ENCODE measurements at regions not wholly inside any gene's neighbourhood (a gene's known extent, or its start where the extent isn't known, plus 50 kb on each side); places are given as distances from the start of the nearest gene placed in this dataset.

GRCh38 chr2:81835321-81836000, 1530.9 kb upstream of the LRRTM1 start:
- no peaks in the 10 kb centered on the region for H3K27me3 ChIP-seq (replicated peaks; ENCODE audit: control insufficient read depth, insufficient read depth, low read length)
- no peak for DNase-seq (ENCODE audit: low read depth)
- H3K9me3 ChIP-seq (ENCODE audit: control insufficient read depth, low read length), result peaks cover 18% of the 10 kb centered on the region
- H3K4me1 ChIP-seq (ENCODE audit: control insufficient read depth, insufficient read depth, low read length), result no peaks in the 10 kb centered on the region
- H3K4me3 ChIP-seq (ENCODE audit: low read length), result no peak overlapping the region
- H3K9ac ChIP-seq (ENCODE audit: low read length), result no peak overlapping the region
- no peaks in the 10 kb centered on the region for H3K36me3 ChIP-seq (ENCODE audit: control insufficient read depth, insufficient read depth, low read length, severe bottlenecking)

GRCh38 chr2:81786811-81787210, 1482.3 kb upstream of the LRRTM1 start:
- DNase-seq (ENCODE audit: low read depth), result no peak
- no peak overlapping the region for H3K4me3 ChIP-seq (ENCODE audit: low read length)
- H3K27me3 ChIP-seq (replicated peaks; ENCODE audit: control insufficient read depth, insufficient read depth, low read length), result no peaks in the 10 kb centered on the region
- peaks cover 5% of the 10 kb centered on the region for H3K9me3 ChIP-seq (ENCODE audit: control insufficient read depth, low read length)
- H3K9ac ChIP-seq (ENCODE audit: low read length), result no peak overlapping the region
- H3K36me3 ChIP-seq (ENCODE audit: control insufficient read depth, insufficient read depth, low read length, severe bottlenecking), result no peaks in the 10 kb centered on the region
- no peaks in the 10 kb centered on the region for H3K4me1 ChIP-seq (ENCODE audit: control insufficient read depth, insufficient read depth, low read length)

- Histone ChIP-seq H3K27me3 (replicated peaks; ENCODE audit: control insufficient read depth, insufficient read depth, low read length) (no peaks in the 10 kb centered on the region), H3K4me1 (ENCODE audit: control insufficient read depth, insufficient read depth, low read length) (no peaks in the 10 kb centered on the region), H3K36me3 (ENCODE audit: control insufficient read depth, insufficient read depth, low read length, severe bottlenecking) (no peaks in the 10 kb centered on the region), H3K9ac (ENCODE audit: low read length) (no peak overlapping the region), H3K4me3 (ENCODE audit: low read length) (no peak overlapping the region), H3K9me3 (ENCODE audit: control insufficient read depth, low read length) (no peaks in the 10 kb centered on the region)
- DNase-seq (ENCODE audit: low read depth), result no peak
Observed at GRCh38 chr2:81767187-81767912, 1462.8 kb upstream of the LRRTM1 start.

GRCh38 chr2:81747481-81748070, 1443.0 kb upstream of the LRRTM1 start:
- H3K4me1 ChIP-seq (ENCODE audit: control insufficient read depth, insufficient read depth, low read length), result no peaks in the 10 kb centered on the region
- no peak for DNase-seq (ENCODE audit: low read depth)
- H3K9me3 ChIP-seq (ENCODE audit: control insufficient read depth, low read length), result no peaks in the 10 kb centered on the region

GRCh38 chr2:81739966-81740365, 1435.4 kb upstream of the LRRTM1 start:
- no peak overlapping the region for H3K9ac ChIP-seq (ENCODE audit: low read length)
- no peaks in the 10 kb centered on the region for H3K27me3 ChIP-seq (replicated peaks; ENCODE audit: control insufficient read depth, insufficient read depth, low read length)
- no peaks in the 10 kb centered on the region for H3K4me1 ChIP-seq (ENCODE audit: control insufficient read depth, insufficient read depth, low read length)
- DNase-seq (ENCODE audit: low read depth), result no peak
- H3K36me3 ChIP-seq (ENCODE audit: control insufficient read depth, insufficient read depth, low read length, severe bottlenecking), result no peaks in the 10 kb centered on the region
- no peaks in the 10 kb centered on the region for H3K9me3 ChIP-seq (ENCODE audit: control insufficient read depth, low read length)
- H3K4me3 ChIP-seq (ENCODE audit: low read length), result no peak overlapping the region

More at GRCh38 chr2:81747481-81748070, 1443.0 kb upstream of the LRRTM1 start:
- Histone ChIP-seq H3K9ac (ENCODE audit: low read length) (no peak overlapping the region), H3K36me3 (ENCODE audit: control insufficient read depth, insufficient read depth, low read length, severe bottlenecking) (no peaks in the 10 kb centered on the region), H3K27me3 (replicated peaks; ENCODE audit: control insufficient read depth, insufficient read depth, low read length) (no peaks in the 10 kb centered on the region), H3K4me3 (ENCODE audit: low read length) (no peak overlapping the region)

GRCh38 chr2:81734981-81735380, 1430.4 kb upstream of the LRRTM1 start:
- Histone ChIP-seq H3K4me3 (ENCODE audit: low read length) (no peak overlapping the region), H3K36me3 (ENCODE audit: control insufficient read depth, insufficient read depth, low read length, severe bottlenecking) (no peaks in the 10 kb centered on the region), H3K9me3 (ENCODE audit: control insufficient read depth, low read length) (no peaks in the 10 kb centered on the region), H3K4me1 (ENCODE audit: control insufficient read depth, insufficient read depth, low read length) (no peaks in the 10 kb centered on the region), H3K9ac (ENCODE audit: low read length) (no peak overlapping the region), H3K27me3 (replicated peaks; ENCODE audit: control insufficient read depth, insufficient read depth, low read length) (no peaks in the 10 kb centered on the region)
- DNase-seq (ENCODE audit: low read depth), result no peak

GRCh38 chr2:81714817-81715216, 1410.3 kb upstream of the LRRTM1 start:
- no peaks in the 10 kb centered on the region for H3K4me1 ChIP-seq (ENCODE audit: control insufficient read depth, insufficient read depth, low read length)
- H3K4me3 ChIP-seq (ENCODE audit: low read length), result no peak overlapping the region
- no peak overlapping the region for H3K9ac ChIP-seq (ENCODE audit: low read length)
- H3K36me3 ChIP-seq (ENCODE audit: control insufficient read depth, insufficient read depth, low read length, severe bottlenecking), result no peaks in the 10 kb centered on the region
- H3K9me3 ChIP-seq (ENCODE audit: control insufficient read depth, low read length), result no peaks in the 10 kb centered on the region
- no peak for DNase-seq (ENCODE audit: low read depth)
- H3K27me3 ChIP-seq (replicated peaks; ENCODE audit: control insufficient read depth, insufficient read depth, low read length), result no peaks in the 10 kb centered on the region

GRCh38 chr2:81706856-81707255, 1402.3 kb upstream of the LRRTM1 start:
- no peak for DNase-seq (ENCODE audit: low read depth)
- no peaks in the 10 kb centered on the region for H3K4me1 ChIP-seq (ENCODE audit: control insufficient read depth, insufficient read depth, low read length)
- H3K36me3 ChIP-seq (ENCODE audit: control insufficient read depth, insufficient read depth, low read length, severe bottlenecking), result no peaks in the 10 kb centered on the region
- no peak overlapping the region for H3K4me3 ChIP-seq (ENCODE audit: low read length)
- no peaks in the 10 kb centered on the region for H3K9me3 ChIP-seq (ENCODE audit: control insufficient read depth, low read length)
- H3K27me3 ChIP-seq (replicated peaks; ENCODE audit: control insufficient read depth, insufficient read depth, low read length), result no peaks in the 10 kb centered on the region
- no peak overlapping the region for H3K9ac ChIP-seq (ENCODE audit: low read length)

GRCh38 chr2:81703831-81704230, 1399.3 kb upstream of the LRRTM1 start:
- Histone ChIP-seq H3K27me3 (replicated peaks; ENCODE audit: control insufficient read depth, insufficient read depth, low read length) (no peaks in the 10 kb centered on the region), H3K4me3 (ENCODE audit: low read length) (no peak overlapping the region), H3K9ac (ENCODE audit: low read length) (no peak overlapping the region), H3K4me1 (ENCODE audit: control insufficient read depth, insufficient read depth, low read length) (no peaks in the 10 kb centered on the region), H3K9me3 (ENCODE audit: control insufficient read depth, low read length) (no peaks in the 10 kb centered on the region), H3K36me3 (ENCODE audit: control insufficient read depth, insufficient read depth, low read length, severe bottlenecking) (no peaks in the 10 kb centered on the region)
- DNase-seq (ENCODE audit: low read depth), result no peak

GRCh38 chr2:81692566-81692965, 1388.0 kb upstream of the LRRTM1 start:
- H3K9me3 ChIP-seq (ENCODE audit: control insufficient read depth, low read length), result no peaks in the 10 kb centered on the region
- H3K4me3 ChIP-seq (ENCODE audit: low read length), result no peak overlapping the region
- no peak for DNase-seq (ENCODE audit: low read depth)
- no peaks in the 10 kb centered on the region for H3K4me1 ChIP-seq (ENCODE audit: control insufficient read depth, insufficient read depth, low read length)
- H3K36me3 ChIP-seq (ENCODE audit: control insufficient read depth, insufficient read depth, low read length, severe bottlenecking), result no peaks in the 10 kb centered on the region
- no peak overlapping the region for H3K9ac ChIP-seq (ENCODE audit: low read length)
- H3K27me3 ChIP-seq (replicated peaks; ENCODE audit: control insufficient read depth, insufficient read depth, low read length), result no peaks in the 10 kb centered on the region

- Histone ChIP-seq H3K4me1 (ENCODE audit: control insufficient read depth, insufficient read depth, low read length) (no peaks in the 10 kb centered on the region), H3K4me3 (ENCODE audit: low read length) (no peak overlapping the region)
Observed at GRCh38 chr2:81675641-81676040, 1371.1 kb upstream of the LRRTM1 start.

More at GRCh38 chr2:81675641-81676040, 1371.1 kb upstream of the LRRTM1 start:
- no peaks in the 10 kb centered on the region for H3K27me3 ChIP-seq (replicated peaks; ENCODE audit: control insufficient read depth, insufficient read depth, low read length)
- DNase-seq (ENCODE audit: low read depth), result no peak
- H3K36me3 ChIP-seq (ENCODE audit: control insufficient read depth, insufficient read depth, low read length, severe bottlenecking), result no peaks in the 10 kb centered on the region
- H3K9me3 ChIP-seq (ENCODE audit: control insufficient read depth, low read length), result no peaks in the 10 kb centered on the region
- no peak overlapping the region for H3K9ac ChIP-seq (ENCODE audit: low read length)
